ENCODE measurements at regions not wholly inside any gene's neighbourhood (a gene's known extent, or its start where the extent isn't known, plus 50 kb on each side); places are given as distances from the start of the nearest gene placed in this dataset.
"Not testable (repeated sequence)": the region's sequence is repeated elsewhere in the genome, so short reads cannot be mapped to it uniquely, and the experiment has no call there.

GRCh38 chr4:131749224-131749623 lies 1399.9 kb upstream of the PCDH10 start:
- H3K4me1 ChIP-seq (ENCODE audit: control insufficient read depth, low read depth, low read length); H3K36me3 ChIP-seq (ENCODE audit: control insufficient read depth, low read depth, low read length); H3K9me3 ChIP-seq (ENCODE audit: control insufficient read depth, low read depth, low read length); H3K27me3 ChIP-seq (ENCODE audit: control insufficient read depth, insufficient read depth, low read length); H3K4me3 ChIP-seq (ENCODE audit: low read length); H3K9ac ChIP-seq (ENCODE audit: low read length); H3K27ac ChIP-seq (ENCODE audit: low read length): not testable (repeated sequence)

DNA sequence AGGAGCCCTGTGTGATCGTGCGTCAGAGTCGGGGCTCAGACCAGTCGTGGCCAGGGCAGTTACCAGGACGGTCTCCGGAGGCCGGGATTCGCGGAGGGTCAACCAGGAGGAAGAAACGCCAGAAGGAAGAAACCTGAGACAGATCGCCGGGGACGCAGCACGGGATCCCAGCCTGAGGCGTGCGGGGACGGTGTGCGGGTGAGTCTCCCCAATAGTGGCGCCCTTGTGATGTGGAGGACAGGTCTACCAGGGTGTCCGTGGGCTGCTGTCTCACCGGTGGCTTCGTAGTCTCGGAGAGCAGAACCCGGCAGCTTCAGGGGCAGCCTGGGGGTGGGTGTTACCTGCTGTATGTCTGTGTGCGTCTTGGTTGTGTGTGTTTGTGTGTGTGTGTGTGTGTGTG lies 1399.1 kb upstream of the PCDH10 start:
- H3K4me3 ChIP-seq (ENCODE audit: low read length); H3K36me3 ChIP-seq (ENCODE audit: control insufficient read depth, low read depth, low read length); H3K9ac ChIP-seq (ENCODE audit: low read length); H3K4me1 ChIP-seq (ENCODE audit: control insufficient read depth, low read depth, low read length); H3K27ac ChIP-seq (ENCODE audit: low read length); H3K27me3 ChIP-seq (ENCODE audit: control insufficient read depth, insufficient read depth, low read length); H3K9me3 ChIP-seq (ENCODE audit: control insufficient read depth, low read depth, low read length): not testable (repeated sequence)

- not testable (repeated sequence) for H3K4me3 ChIP-seq (ENCODE audit: low read length); H3K4me1 ChIP-seq (ENCODE audit: control insufficient read depth, low read depth, low read length); H3K9me3 ChIP-seq (ENCODE audit: control insufficient read depth, low read depth, low read length); H3K27ac ChIP-seq (ENCODE audit: low read length); H3K27me3 ChIP-seq (ENCODE audit: control insufficient read depth, insufficient read depth, low read length); H3K9ac ChIP-seq (ENCODE audit: low read length); H3K36me3 ChIP-seq (ENCODE audit: control insufficient read depth, low read depth, low read length)
These were observed 1398.6 kb upstream of the PCDH10 start for GRCh38 chr4:131750469-131750868.

DNA sequence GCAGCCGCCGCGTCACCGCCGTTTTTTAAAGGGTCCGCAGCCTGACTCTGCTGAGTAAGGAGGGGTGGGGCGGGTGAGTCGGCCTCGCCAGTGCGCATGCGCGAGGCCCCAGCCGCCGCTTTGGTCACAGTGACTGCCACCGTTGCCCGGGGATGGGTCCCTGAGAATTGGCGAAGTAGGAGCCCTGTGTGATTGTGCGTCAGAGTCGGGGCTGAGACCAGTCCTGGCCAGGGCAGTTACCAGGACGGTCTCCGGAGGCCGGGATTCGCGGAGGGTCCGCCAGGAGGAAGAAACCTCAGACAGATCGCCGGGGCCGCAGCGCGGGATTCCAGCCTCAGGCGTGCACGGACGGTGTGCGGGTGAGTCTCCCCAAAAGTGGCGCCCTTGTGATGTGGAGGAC lies 1386.9 kb upstream of the PCDH10 start:
- not testable (repeated sequence) for H3K9ac ChIP-seq (ENCODE audit: low read length); H3K9me3 ChIP-seq (ENCODE audit: control insufficient read depth, low read depth, low read length); H3K27ac ChIP-seq (ENCODE audit: low read length); H3K27me3 ChIP-seq (ENCODE audit: control insufficient read depth, insufficient read depth, low read length); H3K4me1 ChIP-seq (ENCODE audit: control insufficient read depth, low read depth, low read length); H3K36me3 ChIP-seq (ENCODE audit: control insufficient read depth, low read depth, low read length); H3K4me3 ChIP-seq (ENCODE audit: low read length)

DNA sequence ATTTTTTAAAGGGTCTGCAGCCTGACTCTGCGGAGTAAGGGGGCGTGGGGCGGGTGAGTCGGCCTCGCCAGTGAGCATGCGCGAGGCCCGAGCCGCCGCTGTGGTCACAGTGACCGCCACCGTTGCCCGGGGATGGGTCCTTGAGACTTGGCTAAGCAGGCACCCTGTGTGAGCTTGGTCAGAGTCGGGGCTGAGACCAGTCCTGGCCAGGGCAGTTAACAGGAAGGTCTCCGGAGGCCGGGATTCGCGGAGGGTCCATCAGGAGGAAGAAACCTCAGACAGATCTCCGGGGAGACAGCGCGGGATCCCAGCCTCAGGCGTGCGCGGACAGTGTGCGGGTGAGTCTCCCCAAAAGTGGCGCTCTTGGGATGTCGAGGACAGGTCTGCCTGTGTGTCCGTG lies 1384.4 kb upstream of the PCDH10 start:
- Histone ChIP-seq H3K9ac (ENCODE audit: low read length) (no peak overlapping the region), H3K4me3 (ENCODE audit: low read length) (no peak overlapping the region), H3K36me3 (ENCODE audit: control insufficient read depth, low read depth, low read length) (no peaks in the 10 kb centered on the region), H3K27ac (ENCODE audit: low read length) (no peak overlapping the region), H3K9me3 (ENCODE audit: control insufficient read depth, low read depth, low read length) (no peaks in the 10 kb centered on the region), H3K27me3 (ENCODE audit: control insufficient read depth, insufficient read depth, low read length) (no peaks in the 10 kb centered on the region), H3K4me1 (ENCODE audit: control insufficient read depth, low read depth, low read length) (no peaks in the 10 kb centered on the region)

GRCh38 chr4:131774382-131774781 lies 1374.7 kb upstream of the PCDH10 start:
- H3K9ac ChIP-seq (ENCODE audit: low read length); H3K4me1 ChIP-seq (ENCODE audit: control insufficient read depth, low read depth, low read length); H3K27ac ChIP-seq (ENCODE audit: low read length): not testable (repeated sequence)

GRCh38 chr4:131810565-131810964 lies 1338.5 kb upstream of the PCDH10 start:
- not testable (repeated sequence) for H3K4me3 ChIP-seq (ENCODE audit: low read length); H3K27ac ChIP-seq (ENCODE audit: low read length); H3K36me3 ChIP-seq (ENCODE audit: control insufficient read depth, low read depth, low read length); H3K9ac ChIP-seq (ENCODE audit: low read length); H3K27me3 ChIP-seq (ENCODE audit: control insufficient read depth, insufficient read depth, low read length); H3K9me3 ChIP-seq (ENCODE audit: control insufficient read depth, low read depth, low read length); H3K4me1 ChIP-seq (ENCODE audit: control insufficient read depth, low read depth, low read length)

More at GRCh38 chr4:131774382-131774781, 1374.7 kb upstream of the PCDH10 start:
- H3K4me3 ChIP-seq (ENCODE audit: low read length); H3K9me3 ChIP-seq (ENCODE audit: control insufficient read depth, low read depth, low read length); H3K36me3 ChIP-seq (ENCODE audit: control insufficient read depth, low read depth, low read length); H3K27me3 ChIP-seq (ENCODE audit: control insufficient read depth, insufficient read depth, low read length): not testable (repeated sequence)

Data from iPS-18a (cell line).